ENCODE measurements at regions not wholly inside any gene's neighbourhood (a gene's known extent, or its start where the extent isn't known, plus 50 kb on each side); places are given as distances from the start of the nearest gene placed in this dataset.
A peak's percentile ranks its signal among the peaks of the same experiment; 100 is the strongest.

DNA sequence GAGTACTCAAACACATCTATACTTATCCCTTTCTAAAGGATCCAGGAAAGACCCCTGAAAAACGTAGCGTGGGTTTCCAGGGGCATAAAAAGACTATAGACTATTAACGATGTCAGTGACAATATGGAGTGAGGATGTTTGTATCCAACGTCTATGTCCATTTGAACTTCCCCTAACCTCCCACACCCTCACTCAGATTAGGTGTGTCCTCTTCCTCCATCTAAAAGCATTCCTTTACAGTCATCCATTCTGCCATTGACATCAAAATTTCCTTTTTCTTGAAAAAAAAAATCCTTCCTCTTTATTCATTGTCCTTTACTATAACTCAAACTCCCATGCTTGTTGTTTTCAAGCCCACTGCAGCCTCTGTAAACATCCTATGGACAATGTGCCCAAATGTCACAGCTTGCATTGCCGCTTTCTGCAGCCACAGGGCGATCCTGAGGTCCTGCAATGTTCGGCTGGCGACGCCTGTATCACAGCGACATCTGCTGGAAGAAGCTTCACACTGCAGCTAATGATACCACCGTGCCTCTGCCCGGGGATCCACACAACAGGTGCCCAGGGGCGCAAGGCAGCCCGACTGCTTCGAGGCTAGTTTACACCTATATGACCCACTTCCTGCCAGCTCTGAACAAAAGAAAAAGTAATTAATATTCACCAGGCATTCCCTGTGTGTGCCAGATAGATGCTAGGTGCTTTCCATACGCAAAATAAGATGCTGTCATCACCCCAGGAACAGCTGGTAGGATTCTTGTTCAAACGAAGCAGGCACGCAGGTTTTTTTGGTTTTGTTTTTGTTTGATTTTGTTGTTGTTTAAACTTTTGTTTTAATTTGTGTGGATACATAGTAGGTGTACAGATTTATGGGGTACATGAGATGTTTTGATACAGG, 267.9 kb upstream of the GHITM start:
- DNase-seq (ENCODE audit: low spot score) = peak; percentile 57

DNA sequence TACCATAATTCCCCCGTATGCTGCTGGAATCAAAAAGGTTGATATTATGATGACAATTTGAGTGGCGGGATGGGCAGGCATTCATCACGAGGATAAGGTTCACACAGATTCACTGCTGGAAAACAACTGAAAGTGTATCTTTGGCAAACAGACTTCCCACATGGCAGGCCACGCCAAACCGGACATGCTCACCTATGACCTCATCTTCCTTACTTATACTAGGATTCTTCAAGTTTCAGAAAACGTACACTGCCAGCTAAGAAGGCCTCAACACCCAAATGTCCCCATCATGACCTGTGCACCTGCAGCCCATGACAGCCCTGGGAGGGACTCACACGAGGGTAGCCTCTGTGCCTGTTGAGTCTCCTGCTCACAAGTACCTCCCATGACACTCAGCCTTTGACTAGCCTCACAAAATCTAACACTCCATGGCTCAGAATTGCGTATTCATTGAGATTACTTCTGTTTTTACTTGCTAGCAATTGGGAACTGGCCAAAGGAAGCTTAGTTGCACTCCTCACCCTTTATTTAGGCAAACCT, 259.0 kb upstream of the GHITM start:
- no peak for DNase-seq (ENCODE audit: low spot score)

DNA sequence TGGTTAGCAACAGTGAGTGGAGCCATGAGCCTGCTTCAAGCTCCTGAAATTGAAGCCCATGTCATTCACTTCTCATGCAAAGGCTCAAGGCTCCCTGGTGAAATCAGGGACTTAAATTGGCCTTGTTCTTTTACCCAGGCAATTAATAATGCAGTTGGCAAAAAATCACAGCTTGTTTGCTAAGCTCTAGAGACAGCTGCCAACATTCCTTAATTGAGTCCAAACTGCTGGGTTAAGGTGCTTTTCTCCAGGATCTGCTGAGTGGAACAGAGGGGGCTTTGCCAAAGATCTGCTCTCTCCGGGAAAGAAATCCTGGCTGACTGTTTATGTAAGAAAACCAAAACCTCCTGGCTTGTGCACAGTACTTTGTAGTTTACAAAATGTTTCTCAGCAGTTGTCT, 257.6 kb upstream of the GHITM start:
- DNase-seq (ENCODE audit: low spot score) = no peak

DNA sequence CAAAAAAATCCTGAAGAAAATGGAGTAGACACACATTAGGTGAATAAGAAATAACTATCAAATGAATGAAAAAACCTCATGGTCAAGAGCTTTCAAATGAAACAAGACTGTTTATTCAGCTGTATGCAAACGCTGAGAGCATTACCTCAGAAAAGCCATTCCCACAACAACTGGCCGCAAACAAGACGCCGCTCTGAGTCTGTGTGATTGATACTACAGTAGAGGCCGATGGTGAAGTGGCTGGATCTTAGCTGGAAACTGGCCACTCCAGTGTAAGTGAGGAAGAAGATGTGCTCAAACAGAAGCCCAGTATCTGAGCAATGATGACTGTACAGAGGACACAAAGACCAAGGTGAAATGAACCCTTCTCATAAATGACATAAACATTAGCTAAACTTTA, 252.4 kb upstream of the GHITM start:
- no peak for DNase-seq (ENCODE audit: low spot score)

DNA sequence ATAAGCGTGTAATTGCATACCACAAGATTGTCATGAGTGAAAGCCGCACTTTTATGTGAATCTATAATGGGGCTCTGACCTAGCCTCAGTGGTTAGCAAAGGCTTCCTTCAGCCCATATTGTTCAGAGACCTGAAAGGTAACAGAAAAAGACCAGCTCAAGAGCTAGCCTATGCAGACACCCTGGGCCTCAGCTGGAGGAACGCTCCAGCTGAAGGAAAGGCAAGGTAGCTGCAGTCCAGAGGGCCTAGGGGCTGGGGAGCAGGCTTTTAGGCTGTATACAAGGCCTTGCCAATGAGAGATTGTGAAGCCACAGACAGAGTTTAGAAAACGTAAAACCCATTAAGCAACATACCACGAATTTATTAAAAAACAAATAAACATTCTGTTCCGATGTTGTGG, 246.6 kb upstream of the GHITM start:
- no peak for DNase-seq (ENCODE audit: low spot score)

DNA sequence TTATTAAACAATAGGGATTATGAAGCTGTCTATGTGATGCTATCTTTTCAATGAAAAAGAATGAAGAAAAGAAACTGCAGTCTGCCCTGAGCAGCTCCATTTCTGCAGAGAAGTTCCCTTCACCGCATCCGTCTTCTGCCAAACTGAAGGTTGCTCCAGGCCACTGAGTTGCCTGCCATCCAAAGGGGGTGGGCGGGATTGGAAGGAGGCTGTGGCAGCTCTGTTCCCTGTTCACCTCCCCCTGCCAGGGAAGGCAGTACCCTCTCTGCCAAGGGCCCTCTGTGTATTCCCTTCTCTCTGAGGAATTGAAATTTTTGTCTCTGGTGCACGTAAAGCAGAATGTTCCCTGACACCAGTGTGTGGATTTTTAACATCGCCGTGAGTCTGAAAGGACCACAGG, 243.1 kb upstream of the GHITM start:
- no peak for DNase-seq (ENCODE audit: low spot score)

DNA sequence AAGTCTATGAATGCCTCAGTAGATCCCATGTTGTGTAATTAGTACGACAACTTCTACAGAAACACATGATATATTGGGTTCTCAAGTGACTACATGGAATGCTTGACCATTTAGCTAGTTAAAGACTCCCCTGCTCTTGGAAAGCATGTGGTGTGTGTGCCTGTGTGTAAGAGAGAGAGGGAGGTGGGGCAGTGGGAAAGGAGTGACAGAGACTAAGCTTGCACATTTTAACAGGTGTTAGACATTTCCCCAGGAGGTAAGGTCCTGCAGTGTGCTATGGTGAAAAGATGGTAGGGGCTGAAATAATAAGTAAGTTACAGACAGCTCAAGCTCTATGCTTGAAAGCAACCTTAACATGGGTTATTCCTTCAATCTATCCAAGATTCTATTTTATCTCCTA, 241.7 kb upstream of the GHITM start:
- DNase-seq (ENCODE audit: low spot score) = no peak

DNA sequence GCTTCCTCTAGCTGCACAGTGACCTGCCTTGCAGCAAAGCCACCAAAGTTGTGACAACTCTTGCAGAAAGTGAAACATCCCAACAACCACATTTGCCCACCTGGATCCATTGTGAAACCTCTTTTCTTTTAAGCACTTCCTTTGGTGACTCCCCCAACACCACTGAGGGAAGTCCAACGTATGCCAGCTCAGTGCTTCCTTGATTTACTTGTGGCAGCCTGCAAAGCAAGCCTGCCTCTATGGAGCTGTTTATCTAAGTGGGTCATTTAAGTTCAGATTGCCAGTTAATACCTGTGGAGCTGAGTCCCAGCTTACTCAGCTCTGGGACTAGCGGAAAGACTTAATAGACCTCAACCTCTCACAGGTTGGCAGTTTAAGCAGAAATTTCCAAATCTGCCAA, 230.8 kb upstream of the GHITM start:
- DNase-seq (ENCODE audit: low spot score) = no peak

DNA sequence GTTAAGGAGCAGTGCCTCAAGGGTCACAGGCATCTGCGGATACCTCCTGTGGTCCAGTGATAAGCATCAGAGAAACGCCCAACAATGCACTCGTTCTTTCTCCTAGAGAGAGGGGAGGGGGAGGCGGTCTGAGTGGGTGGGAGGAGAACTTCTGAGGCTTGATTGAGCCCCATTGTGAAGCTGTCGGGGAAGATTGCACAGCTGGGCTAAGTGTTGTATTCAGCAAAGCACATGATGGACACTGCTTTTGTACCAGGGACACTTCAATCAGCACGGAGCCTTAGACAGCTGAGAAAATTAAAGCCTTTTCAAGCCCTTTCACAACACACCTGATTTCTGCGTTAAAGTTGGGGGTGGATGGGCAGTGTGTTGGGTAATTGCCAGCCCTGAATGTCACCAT, 230.3 kb upstream of the GHITM start:
- no peak for DNase-seq (ENCODE audit: low spot score)

DNA sequence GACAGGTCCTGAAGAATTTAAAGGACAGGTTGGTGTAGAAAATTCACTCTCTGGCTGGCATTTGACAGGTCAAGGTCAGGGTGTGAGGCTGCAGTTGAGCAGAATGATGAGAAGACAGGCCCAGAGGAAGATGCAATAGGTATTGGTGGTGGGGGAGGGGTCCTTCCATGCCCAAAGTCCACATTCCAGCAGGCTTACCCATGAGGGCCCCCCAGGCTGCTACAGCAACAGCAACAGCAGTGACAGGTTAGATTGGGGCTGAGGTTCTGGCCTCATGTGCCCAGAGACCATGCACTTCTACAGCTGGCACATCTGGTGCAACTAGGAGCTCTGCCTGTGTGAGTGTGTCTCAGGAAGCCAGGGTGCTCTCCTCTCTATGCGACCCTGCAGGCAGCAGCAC, 223.5 kb upstream of the GHITM start:
- no peak for DNase-seq (ENCODE audit: low spot score)

DNA sequence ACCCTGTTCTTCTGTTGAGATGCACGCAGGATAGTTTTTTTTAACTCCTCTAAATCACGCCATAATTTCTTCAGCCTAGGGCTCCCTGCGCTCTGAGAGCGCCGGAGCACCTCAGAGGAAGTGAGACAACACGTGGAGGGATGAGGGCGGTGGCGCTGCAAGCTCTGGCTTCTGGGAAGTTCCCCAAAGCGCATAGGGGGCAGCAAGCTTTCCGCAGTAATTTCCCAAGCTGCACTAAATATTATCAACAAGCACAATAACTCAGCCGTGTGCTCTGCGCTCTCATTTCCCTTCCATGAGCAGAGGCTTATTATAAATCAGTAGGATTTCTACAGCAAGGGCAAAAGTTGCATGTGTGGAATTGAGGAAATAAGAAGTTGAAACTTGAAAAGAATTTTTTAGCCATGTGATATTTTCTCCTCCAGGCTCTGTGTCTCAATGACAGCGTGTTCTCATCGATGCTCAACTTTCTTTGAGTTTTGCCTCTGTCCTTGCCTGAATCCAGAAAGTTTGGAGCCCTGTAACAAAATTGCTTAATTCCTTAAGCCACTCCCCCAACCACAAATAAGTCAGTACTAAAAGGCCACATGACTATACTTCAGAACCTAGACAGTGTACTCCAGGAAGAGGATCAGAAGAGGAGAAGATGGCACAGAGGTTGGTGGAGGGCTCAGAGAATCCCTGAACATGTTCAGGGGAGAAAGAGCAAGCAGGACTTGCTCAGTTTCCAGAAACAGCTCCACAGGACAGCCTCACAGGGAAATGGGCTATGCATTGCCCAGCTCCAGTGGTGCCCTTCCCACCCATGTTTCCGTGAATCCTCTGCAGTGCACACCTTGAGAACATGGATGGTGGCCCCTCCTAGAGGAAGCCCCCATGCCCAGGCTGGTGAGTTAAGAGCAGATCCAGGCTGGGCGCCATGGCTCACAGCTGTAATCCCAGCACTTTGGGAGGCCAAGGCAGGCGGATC, 221.5 kb upstream of the GHITM start:
- peak; percentile 24 for DNase-seq (ENCODE audit: low spot score)

DNA sequence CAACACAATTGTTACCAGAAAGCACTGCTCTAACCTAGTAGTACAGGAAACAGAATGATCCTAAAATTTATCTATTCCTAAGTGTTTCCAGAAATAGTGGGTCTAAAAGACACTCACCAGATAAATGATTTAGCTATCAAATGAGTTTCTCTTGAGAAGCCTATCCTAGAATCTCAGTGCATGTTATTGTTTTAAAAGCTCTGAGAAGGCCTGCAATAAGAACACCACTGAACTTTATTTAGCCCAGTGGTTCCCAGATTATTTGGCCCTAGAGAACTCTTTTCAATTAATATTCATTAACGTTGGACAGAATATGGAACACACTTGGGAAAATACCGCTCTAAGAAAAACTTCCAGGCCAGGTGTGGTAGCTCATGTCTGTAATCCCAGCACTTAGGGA, 220.1 kb upstream of the GHITM start:
- no peak for DNase-seq (ENCODE audit: low spot score)

DNA sequence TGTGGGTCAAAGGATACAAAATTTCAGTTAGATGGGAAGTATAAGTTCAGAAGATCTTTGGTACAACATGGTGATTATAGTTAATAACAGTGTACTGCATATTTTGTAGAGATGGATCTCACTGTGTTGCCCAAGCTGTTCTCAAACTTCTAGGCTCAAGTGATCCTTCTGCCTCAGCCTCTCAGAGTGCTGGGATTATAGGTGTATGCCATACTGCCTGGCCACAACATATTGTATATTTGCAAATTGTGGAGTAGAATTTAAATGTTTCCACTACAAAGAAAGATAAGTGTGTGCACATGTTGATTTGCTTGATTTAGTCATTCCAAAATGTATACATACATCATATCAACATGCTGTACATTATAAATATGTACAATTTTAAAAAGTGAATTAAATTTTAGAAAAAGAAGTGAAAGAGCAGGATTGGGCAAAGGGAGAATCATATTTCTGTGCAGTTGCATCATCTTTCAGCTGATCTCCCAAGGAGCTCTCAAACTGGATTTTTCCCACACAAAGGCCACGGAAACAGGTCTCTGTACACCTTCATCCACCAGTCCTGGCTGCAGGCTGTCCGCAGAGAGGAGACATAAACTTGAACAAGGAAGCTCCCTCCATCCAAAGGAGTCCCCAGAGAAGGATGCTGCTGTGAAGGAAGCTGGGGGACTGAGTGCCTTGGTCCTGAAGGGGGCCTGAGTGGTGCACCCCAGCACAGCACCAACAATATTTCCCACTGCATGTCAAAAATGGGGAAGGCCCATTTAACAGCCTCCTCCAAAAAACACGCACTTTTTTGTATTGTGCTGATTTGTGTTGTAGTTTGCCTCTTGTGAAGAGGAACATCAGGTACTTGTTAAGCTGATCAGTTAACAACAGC, 217.1 kb upstream of the GHITM start:
- DNase-seq (ENCODE audit: low spot score) = no peak

DNA sequence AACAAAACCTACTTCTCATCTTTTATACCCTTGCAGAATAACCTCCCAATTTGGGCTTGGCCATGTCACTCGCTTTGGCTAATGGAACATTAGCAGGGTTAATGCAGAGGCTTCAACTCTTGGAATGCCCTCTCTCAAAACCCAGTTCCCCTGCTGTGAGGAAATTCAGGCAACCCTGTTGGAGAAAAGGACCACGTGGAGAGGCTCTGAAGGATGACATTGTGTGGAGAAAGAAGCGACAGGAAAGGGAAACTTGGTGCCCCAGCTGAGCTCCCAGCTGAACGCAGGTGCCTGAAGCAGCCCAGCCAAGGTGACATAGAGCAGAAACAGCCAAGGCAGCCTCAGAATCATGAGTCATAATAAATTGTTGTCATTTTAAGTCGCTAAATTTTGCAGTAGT, 214.2 kb upstream of the GHITM start:
- no peak for DNase-seq (ENCODE audit: low spot score)

DNA sequence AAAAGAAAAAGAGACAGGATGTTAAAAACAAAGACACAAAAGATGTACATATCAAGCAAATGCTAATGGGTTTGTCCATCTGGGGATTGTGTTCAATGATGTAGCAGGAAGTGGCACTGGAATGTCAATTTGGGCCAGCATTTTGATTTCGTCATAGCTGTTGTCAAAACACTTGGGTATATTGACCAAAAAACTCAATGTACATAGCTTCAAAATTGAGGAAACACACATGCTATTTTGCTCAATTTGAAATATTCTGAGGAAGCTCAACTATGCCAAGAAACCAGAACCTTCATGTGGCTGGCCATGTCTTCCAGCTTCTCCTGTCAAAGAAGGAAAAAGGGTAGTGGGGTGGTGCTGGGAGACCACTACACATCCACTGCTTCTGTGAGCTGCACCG, 212.7 kb upstream of the GHITM start:
- no peak for DNase-seq (ENCODE audit: low spot score)

DNA sequence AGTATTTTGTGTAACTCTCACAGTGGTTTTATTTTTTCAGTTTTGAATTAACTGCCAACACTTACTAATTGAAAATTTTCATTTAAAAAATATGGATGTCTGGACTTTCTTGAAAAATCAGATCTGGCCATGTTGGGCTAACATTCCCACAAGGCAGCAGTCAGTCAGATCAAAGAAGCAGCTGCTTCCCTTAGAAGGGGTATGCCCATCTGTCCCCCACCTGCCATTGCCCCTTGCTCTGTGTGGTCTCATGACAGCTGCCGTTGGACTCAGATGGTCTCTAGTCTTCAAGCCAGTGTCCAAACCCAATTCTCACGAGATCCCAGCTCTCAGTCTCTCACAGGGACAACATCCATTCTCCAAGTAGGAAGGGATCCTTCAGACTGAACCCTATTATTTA, 212.1 kb upstream of the GHITM start:
- no peak for DNase-seq (ENCODE audit: low spot score)

DNA sequence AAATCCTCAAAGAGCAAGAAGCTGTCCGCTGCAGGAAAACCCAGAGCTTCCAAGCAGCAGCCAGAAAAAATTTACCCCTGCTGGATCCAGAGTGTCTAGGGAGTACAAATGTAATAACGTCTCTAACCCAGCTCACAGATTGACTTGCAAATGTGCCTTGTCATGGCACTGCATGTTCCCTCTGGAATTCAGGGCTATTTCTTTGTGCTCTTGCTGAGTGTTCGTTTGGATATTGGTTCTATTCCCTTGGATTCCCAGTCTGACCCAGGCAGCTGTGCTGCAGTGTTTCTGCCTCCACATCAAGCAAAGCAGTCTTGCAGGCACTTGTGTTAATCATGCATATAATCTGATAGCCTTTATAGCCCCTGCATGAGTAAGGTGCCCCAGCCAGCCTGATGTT, 209.9 kb upstream of the GHITM start:
- no peak for DNase-seq (ENCODE audit: low spot score)

DNA sequence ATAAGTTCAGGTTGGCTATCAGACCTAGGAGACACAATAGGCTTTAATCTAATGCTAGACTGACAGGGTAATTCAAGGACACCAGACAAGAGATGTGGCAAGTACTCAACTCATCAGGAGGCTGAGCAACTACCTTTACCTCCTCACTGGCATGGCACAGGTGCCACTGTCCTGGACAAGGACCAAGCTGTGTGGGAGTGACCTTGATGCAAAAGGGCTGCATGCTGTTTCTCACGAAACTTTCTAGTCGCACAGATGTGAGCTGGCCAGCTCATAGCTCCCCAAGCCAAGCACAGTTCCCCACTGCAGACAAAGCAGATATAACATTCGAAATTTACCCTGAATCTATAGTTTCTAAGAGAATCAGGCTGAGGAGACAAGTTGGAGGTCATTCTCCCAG, 207.6 kb upstream of the GHITM start:
- DNase-seq (ENCODE audit: low spot score) = no peak

DNA sequence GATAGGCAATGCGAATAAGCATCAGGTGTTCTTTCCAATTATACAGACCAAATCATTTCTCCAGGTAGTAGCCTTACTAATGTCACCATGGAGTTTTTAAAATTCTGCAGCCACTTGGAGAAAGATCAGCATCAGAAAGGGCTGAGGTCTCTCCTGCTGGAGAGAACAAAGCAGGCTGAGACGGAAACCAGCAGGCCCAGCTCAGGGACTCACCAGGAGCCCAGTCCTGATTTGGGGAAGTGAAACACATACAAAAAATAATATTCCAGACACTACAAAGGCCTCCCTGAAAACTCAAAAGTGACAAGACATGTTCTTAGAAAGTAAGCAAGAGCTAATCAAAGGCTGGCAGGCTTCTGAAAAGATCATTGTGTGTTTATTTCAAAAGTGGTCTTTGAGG, 207.1 kb upstream of the GHITM start:
- DNase-seq (ENCODE audit: low spot score) = no peak

DNA sequence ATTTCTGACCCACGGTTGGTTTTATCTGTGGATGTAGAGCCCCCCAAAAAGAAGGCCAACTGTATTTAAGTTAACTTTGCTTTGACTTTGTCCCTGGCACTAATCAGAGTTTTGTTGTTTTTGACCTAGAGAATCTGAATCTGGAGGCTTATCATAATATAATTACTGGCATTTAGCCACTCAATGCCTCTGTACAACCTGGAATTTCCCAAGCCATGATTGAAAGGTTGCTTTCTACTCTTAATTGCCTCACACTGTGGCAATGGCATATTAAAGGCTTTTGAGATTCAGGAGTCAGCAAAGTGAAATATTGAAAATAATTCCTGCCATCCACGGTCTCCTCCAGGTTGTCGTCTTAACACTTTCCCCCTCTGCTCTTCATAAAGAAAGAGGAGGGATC, 205.2 kb upstream of the GHITM start:
- DNase-seq (ENCODE audit: low spot score) = no peak

DNA sequence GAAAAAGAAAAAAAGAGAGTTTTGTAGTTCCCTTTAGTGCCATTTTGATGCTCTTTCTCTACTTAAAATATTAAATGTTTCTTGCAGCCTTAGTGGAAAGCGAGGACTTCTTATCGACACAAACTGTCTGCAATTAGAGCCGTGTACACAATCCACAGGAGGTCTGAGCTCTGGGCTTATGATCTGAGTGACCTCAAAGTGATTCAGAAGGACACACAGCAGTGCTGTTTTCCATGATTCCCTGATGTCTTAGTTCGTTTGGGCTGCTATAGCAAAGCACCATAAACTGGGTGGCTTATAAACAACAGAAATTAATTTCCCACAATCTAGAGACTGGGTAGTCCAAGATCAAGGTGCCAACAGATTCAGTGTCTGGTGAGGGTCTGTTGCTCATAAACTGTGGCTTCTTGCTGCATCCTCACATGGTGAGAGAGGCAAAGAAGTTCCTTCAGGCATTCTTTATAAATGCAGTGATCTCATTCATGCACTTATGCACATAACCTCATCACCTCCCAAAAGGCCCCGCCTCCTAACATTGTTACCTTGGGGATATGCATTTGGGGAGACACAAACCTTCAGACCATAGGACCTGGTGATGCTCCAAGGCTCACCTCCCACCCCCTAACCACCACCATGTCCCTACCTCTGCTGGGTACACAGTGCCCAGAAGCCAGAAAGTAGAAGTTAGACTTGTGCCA, 204.5 kb upstream of the GHITM start:
- no peak for DNase-seq (ENCODE audit: low spot score)
